D721Med (cell line): ENCODE measurements at regions not wholly inside any gene's neighbourhood (a gene's known extent, or its start where the extent isn't known, plus 50 kb on each side); places are given as distances from the start of the nearest gene placed in this dataset.

Source experiments
- DNase-seq: peaks from one replicate; pipeline ENCODE4 v3.0.0; 2011; ENCODE audit warnings: low spot score; ENCODE audit not compliant: insufficient read length
- FAIRE-seq: peaks from 2 replicates; lab custom pipeline; 2011; peaks lifted over from hg19 to GRCh38; lab: Jason Lieb, UNC
- TF ChIP-seq, protein P1 (sequence below): IDR thresholded peaks from 2 replicates; pipeline ENCODE4 v1.5.1; 2012; ENCODE audit warnings: mild to moderate bottlenecking, control low read depth; ENCODE audit not compliant: insufficient read depth; ENCODE audit errors: missing control alignments

DNA sequence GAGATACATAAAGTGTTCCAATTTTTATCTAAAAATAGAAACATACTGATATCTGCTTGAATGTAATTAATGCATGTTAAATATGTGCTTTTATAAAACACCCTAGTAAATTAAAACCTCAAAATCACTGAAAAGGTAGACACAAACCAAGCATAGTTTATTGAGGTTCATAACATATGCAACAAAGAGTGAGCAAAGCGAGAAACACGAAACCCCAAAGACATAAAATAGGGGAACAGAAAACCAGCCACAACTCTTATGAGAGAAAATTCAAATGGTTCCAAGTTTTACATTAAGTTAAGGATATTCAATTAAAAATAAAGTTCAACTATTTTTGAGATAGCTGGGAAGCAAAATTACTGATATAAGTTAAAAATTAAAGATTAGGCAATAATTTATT is 336.4 kb upstream of the AGA start:
- no peak for DNase-seq
- TF ChIP-seq, protein P1, sequence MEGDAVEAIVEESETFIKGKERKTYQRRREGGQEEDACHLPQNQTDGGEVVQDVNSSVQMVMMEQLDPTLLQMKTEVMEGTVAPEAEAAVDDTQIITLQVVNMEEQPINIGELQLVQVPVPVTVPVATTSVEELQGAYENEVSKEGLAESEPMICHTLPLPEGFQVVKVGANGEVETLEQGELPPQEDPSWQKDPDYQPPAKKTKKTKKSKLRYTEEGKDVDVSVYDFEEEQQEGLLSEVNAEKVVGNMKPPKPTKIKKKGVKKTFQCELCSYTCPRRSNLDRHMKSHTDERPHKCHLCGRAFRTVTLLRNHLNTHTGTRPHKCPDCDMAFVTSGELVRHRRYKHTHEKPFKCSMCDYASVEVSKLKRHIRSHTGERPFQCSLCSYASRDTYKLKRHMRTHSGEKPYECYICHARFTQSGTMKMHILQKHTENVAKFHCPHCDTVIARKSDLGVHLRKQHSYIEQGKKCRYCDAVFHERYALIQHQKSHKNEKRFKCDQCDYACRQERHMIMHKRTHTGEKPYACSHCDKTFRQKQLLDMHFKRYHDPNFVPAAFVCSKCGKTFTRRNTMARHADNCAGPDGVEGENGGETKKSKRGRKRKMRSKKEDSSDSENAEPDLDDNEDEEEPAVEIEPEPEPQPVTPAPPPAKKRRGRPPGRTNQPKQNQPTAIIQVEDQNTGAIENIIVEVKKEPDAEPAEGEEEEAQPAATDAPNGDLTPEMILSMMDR: no peak
- no peak for FAIRE-seq

DNA sequence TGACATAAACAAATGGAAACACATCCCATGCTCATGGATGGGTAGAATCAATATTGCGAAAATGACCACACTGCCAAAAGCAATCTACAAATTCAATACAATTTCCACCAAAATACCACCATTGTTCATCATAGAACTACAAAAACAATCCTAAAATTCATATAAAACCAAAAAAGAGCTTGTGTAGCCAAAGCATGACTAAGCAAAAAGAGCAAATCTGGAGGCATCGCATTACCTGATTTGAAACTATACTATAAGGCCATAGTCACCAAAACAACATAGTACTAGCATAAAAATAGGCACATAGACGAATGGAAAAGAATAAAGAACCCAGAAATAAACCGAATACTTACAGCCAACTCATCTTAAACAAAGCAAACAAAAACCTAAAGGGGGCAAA is 342.8 kb upstream of the AGA start:
- FAIRE-seq (no peak), DNase-seq (no peak)
- TF ChIP-seq, protein P1: no peak

DNA sequence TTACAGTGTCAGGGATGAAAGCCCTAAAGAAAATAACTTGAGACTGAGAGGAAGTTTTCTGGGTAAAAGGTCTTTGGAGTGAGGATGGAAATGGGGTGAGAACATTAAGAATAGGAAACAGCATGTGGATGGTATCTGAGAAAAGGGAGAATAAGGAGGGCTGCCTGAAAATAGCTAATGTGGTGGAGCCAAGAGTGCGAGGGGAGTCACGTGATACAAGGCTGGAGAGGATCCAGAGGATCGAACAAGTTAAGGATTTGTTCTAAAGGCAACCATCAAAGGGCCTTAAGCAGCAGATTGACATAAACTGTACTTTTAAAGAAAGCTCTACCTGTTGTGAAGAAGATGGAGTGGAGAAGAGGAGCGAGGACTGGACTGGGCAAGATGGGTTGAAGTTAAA is 347.4 kb upstream of the AGA start:
- TF ChIP-seq, protein P1: no peak
- no peak for DNase-seq
- FAIRE-seq: no peak

DNA sequence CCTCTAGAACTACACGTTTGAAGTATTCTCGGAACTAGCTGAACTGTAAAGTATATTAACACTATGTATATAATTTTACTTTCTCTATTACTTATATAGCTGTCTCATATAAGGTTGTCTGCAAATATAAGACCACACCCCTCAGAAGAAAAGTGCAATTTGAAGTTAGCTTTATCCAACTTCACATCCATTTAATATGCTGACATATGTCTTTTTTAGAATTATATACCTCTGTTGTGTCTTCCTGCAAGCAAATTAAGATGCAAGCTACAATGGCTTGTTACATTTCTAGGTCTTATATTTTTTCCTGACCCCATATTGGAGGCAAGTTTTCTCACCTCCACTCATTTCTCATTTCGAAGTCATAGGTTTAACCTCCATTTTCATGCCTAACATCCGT is 349.0 kb upstream of the AGA start:
- TF ChIP-seq, protein P1: no peak
- no peak for DNase-seq
- FAIRE-seq: no peak

DNA sequence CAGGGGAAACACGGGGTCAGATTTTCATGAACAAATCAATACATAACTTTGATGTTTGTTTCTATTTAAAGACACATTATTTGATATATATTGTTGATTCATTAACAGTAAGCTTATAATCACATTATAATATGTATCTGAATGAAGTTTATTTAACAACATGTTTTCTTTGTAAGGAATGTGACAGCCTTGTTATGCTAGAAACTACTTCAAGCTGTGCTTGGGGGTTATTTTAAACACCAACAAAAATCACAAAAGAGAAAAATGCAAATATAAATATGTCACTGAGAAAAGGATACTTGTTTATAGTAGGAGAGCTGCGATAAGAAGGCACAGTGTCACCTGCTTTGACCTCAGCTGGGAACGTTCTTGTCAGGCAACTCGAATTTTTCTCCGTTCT is 354.6 kb upstream of the AGA start:
- DNase-seq (no peak), FAIRE-seq (no peak)

DNA sequence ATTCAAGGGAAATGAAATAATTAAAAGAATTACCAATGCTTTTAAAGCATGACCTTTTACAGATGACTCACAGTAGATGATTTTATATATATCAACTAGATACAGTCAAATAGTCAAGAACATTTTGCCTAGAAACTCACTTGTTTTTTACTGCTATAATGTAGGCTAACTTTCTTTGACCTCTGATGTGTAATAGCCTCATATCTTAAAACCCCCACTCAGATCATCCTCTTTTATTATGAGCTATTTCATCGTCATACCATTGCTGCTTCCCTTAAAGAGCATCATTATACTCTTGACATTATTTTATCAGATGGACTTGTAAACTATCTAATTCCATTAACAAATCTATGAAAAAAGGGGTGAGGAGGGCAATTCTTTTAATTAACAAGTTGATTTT is 355.9 kb upstream of the AGA start:
- TF ChIP-seq, protein P1: no peak
- DNase-seq (no peak), FAIRE-seq (no peak)

More for the DNA sequence above, 354.6 kb upstream of the AGA start:
- TF ChIP-seq, protein P1: no peak

DNA sequence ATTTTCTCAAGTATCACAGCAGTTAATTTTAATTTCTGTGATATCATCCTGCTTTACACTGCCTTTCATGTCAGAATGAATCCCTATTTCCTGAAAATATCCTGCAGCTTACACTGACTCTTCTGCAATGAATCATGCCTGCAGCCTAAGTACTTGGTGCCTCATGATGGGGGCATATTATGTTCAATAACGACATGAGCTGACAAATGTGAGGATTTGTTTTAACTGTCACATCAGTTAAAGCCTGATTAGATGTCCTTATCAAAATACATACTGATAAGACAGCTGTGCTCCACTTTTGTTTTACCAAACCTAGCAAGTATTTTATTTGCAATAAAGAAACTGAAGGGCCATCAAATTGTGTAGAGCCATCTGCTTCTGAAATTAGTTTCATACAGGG is 359.9 kb upstream of the AGA start:
- no peak for FAIRE-seq
- TF ChIP-seq, protein P1: no peak
- no peak for DNase-seq
